HEK293 (cell line): ENCODE measurements at regions not wholly inside any gene's neighbourhood (a gene's known extent, or its start where the extent isn't known, plus 50 kb on each side); places are given as distances from the start of the nearest gene placed in this dataset.

ENCODE experiments used
- BCL11A ChIP-seq: fragments of 450-650 bp; formaldehyde crosslinking; IDR thresholded peaks from 2 replicates; pipeline ENCODE4 v1.5.1; 2016; ENCODE audit warnings: low read depth, missing biosample characterization, missing genetic modification characterization
- CTCF ChIP-seq: fragments of 450-650 bp; formaldehyde crosslinking; IDR thresholded peaks from 2 replicates; pipeline ENCODE4 v1.5.1; 2016; ENCODE audit warnings: missing biosample characterization, missing genetic modification characterization
- SETDB1 ChIP-seq: IDR thresholded peaks from one replicate; pipeline ENCODE4 v1.6.1; 2017; ENCODE audit warnings: mild to moderate bottlenecking, low read length, moderate library complexity, mixed read lengths; ENCODE audit not compliant: insufficient read length
- ZBTB20 ChIP-seq: fragments of 450-650 bp; formaldehyde crosslinking; IDR thresholded peaks from 2 replicates; pipeline ENCODE4 v1.5.1; 2016; ENCODE audit warnings: missing biosample characterization, missing genetic modification characterization
- ZBTB48 ChIP-seq: fragments of 450-650 bp; formaldehyde crosslinking; IDR thresholded peaks from 2 replicates; pipeline ENCODE4 v1.5.1; 2016; ENCODE audit warnings: missing biosample characterization, missing genetic modification characterization
- ZNF114 ChIP-seq: fragments of 450-650 bp; formaldehyde crosslinking; IDR thresholded peaks from 2 replicates; pipeline ENCODE4 v1.5.0; 2017; ENCODE audit warnings: missing biosample characterization, missing genetic modification characterization
- TF ChIP-seq, protein P1 (sequence below): fragments of 450-650 bp; formaldehyde crosslinking; IDR thresholded peaks from 2 replicates; pipeline ENCODE4 v1.5.1; 2016; ENCODE audit warnings: missing biosample characterization, missing genetic modification characterization

DNA sequence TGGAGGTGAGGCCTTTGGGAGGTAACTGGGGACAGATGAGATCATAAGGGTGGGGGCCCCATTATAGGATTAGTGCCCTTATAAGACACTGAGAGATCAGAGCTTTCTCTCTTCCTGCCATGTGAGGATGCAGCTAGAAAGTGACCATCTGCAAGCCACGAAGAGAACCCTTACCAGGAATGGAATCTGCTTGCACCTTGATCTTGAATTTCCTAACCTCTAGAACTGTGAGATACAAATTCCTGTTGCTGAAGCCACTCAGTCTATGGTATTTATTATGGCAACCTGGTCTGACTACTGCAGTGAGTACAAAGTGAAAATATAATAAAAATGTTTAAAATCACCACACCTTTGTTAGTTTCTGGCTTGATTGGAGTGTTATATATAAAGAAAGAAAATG is 388.0 kb downstream of the LMO7 start:
- TF ChIP-seq CTCF (tag by site-specific recombination) (no peak), SETDB1 (no peak), BCL11A (tag by site-specific recombination) (no peak), ZBTB20 (tag by site-specific recombination) (no peak), ZNF114 (no peak), ZBTB48 (no peak)
- TF ChIP-seq, protein P1, sequence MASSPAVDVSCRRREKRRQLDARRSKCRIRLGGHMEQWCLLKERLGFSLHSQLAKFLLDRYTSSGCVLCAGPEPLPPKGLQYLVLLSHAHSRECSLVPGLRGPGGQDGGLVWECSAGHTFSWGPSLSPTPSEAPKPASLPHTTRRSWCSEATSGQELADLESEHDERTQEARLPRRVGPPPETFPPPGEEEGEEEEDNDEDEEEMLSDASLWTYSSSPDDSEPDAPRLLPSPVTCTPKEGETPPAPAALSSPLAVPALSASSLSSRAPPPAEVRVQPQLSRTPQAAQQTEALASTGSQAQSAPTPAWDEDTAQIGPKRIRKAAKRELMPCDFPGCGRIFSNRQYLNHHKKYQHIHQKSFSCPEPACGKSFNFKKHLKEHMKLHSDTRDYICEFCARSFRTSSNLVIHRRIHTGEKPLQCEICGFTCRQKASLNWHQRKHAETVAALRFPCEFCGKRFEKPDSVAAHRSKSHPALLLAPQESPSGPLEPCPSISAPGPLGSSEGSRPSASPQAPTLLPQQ = no peak
